HAP-1 (cell line): ENCODE measurements at regions not wholly inside any gene's neighbourhood (a gene's known extent, or its start where the extent isn't known, plus 50 kb on each side); places are given as distances from the start of the nearest gene placed in this dataset.

Experiments used
- DNase-seq, 2 experiments: peaks; one replicate each; pipeline ENCODE4 v3.0.0-alpha.2; 2016 to 2020; ENCODE audit warnings: low spot score in 2 of 2
- H3K27me3 ChIP-seq: fragments of 250-450 bp; sonication (Bioruptor Pico); 2 replicates; pipeline ENCODE4 v1.5.1; 2020; ENCODE audit warnings: low read depth, mild to moderate bottlenecking, moderate library complexity
- H3K36me3 ChIP-seq: fragments of 250-450 bp; sonication (Bioruptor Pico); replicated peaks from 2 replicates; pipeline ENCODE4 v1.5.1; 2020; ENCODE audit warnings: mild to moderate bottlenecking
- H3K4me1 ChIP-seq: fragments of 250-450 bp; sonication (Bioruptor Pico); 2 replicates; pipeline ENCODE4 v1.5.1; 2020; ENCODE audit warnings: mild to moderate bottlenecking
- H3K4me3 ChIP-seq: fragments of 250-450 bp; sonication (Bioruptor Pico); 2 replicates; pipeline ENCODE4 v1.5.1; 2020; ENCODE audit warnings: mild to moderate bottlenecking, moderate library complexity
- H3K9me3 ChIP-seq: fragments of 250-450 bp; sonication (Bioruptor Pico); 2 replicates; pipeline ENCODE4 v1.5.1; 2020; ENCODE audit warnings: mild to moderate bottlenecking, moderate library complexity
- in situ Hi-C: fragments of 300-500 bp; cut with MboI; formaldehyde crosslinking; loops from 3 replicates; pipeline ENCODE4 v1.14.3; 2020; ENCODE audit warnings: low sequenced_read_pairs, inconsistent platforms, mixed read lengths

GRCh38 chr17:68125111-68125870 is 89.8 kb downstream of the KPNA2 start:
- peak in 1 of 2 experiments; percentile 30 for DNase-seq
- H3K9me3 ChIP-seq: no peaks in the 10 kb centered on the region
- no peaks in the 10 kb centered on the region for H3K27me3 ChIP-seq
- H3K4me1 ChIP-seq: peaks cover 17% of the 10 kb centered on the region
- in situ Hi-C loops: no loop called here
- no peaks in the 10 kb centered on the region; the same call in 1 of the 2 replicates for H3K36me3 ChIP-seq
- H3K4me3 ChIP-seq: no peak overlapping the region

DNA sequence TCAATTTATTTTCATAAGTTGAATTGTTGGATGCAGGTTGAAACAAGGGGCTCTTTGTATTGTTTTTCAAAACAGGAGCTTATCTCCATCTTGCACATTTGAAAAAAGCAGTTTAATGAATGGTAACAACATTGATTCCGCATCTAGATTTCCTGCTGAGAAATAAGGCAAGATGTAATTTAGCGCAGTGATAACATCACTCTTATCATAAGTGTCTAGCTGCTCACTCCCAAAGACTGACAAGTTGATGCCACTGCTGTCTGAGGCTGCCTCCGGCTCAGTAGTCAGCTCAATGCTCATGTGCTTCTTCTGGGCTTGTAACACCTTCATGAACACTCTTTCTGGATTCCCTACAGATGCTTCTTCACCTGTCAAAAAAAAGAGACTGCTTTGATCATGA is 92.4 kb downstream of the KPNA2 start:
- Histone ChIP-seq H3K9me3 (no peaks in the 10 kb centered on the region), H3K4me3 (no peak overlapping the region), H3K36me3 (no peaks in the 10 kb centered on the region; the same call in 1 of the 2 replicates), H3K4me1 (peaks cover 17% of the 10 kb centered on the region), H3K27me3 (no peaks in the 10 kb centered on the region)
- in situ Hi-C loops: no loop called here
- DNase-seq: no peak

GRCh38 chr17:68131456-68131855 is 95.9 kb downstream of the KPNA2 start:
- H3K36me3 ChIP-seq: no peaks in the 10 kb centered on the region
- no peaks in the 10 kb centered on the region for H3K4me1 ChIP-seq
- no peaks in the 10 kb centered on the region for H3K9me3 ChIP-seq
- no peaks in the 10 kb centered on the region for H3K27me3 ChIP-seq
- no peak overlapping the region for H3K4me3 ChIP-seq
- in situ Hi-C loops: no loop called here
- DNase-seq: no peak

DNA sequence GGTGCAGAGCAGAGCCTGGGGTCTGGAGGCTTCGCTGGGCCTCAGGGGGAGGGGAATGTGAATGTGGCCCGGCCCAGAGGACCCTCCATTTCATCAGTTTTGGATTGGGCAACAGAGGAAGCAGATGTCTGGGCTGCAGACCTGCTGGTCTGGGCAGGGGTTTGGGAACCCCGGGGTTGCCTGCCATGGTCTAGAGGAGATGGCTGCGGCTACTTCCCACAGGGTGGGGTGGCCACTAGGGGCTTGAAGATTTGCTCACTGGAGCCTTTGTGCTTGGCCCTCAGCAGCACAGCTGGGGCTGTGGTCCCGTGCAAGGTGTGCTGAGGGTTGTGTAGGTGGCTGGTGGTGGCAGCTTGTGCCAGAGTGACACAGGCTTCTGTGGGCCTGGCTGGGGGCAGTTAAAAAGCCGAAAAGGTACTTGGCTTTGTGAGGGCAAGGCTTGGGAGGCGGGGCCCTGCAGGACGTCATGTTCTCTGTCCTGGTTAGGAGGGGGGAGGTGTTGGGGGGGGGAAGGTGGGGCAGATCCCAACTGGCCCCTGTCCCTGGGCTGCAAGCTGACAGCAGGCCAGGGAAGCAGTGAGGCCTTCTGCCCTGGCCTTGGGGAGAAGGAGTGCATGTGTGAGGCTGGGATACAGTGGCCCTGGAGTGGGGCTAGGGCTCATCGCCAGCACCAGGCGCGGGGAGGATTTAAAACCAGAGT is 98.0 kb downstream of the KPNA2 start:
- Histone ChIP-seq H3K27me3 (no peaks in the 10 kb centered on the region), H3K36me3 (no peaks in the 10 kb centered on the region), H3K4me1 (no peaks in the 10 kb centered on the region), H3K4me3 (no peak overlapping the region), H3K9me3 (no peaks in the 10 kb centered on the region)
- in situ Hi-C loops: no loop called here
- DNase-seq: no peak

DNA sequence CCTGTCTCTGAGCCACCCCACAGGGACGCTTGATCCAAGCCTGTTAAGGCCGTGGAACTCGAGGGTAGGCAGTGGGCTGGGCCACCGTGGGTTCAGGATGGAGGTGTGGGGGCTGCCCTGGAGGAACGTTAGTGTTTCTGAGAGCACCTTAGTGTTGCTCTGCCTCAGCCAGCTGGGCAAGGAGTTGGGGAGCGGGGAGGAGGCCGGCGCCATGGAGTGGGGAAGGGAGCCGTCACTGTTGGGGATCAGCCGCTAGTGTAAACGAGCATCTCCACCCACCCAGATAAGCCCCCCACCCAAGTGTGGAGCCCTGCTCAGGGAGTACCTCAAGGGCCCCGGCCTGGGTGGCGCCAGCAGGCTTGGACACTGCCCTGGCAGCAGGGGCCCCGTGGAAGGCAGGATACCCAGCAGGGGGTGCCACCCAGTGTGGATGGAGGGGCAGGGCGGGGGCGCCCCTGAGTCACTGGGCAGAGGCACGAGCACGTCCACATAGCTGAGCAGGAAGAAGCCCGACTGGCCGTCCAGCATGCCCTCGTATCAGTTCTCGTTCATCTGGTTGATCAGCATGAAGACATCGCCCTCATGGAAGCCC is 98.6 kb downstream of the KPNA2 start:
- in situ Hi-C loops: no loop called here
- Histone ChIP-seq H3K9me3 (no peaks in the 10 kb centered on the region), H3K4me3 (no peak overlapping the region), H3K27me3 (no peaks in the 10 kb centered on the region), H3K4me1 (no peaks in the 10 kb centered on the region), H3K36me3 (no peaks in the 10 kb centered on the region)
- DNase-seq: no peak

GRCh38 chr17:68134731-68135130 is 99.2 kb downstream of the KPNA2 start:
- Histone ChIP-seq H3K9me3 (no peaks in the 10 kb centered on the region), H3K4me1 (no peaks in the 10 kb centered on the region), H3K36me3 (no peaks in the 10 kb centered on the region), H3K27me3 (no peaks in the 10 kb centered on the region), H3K4me3 (no peak overlapping the region)
- DNase-seq: no peak
- in situ Hi-C loops: no loop called here

DNA sequence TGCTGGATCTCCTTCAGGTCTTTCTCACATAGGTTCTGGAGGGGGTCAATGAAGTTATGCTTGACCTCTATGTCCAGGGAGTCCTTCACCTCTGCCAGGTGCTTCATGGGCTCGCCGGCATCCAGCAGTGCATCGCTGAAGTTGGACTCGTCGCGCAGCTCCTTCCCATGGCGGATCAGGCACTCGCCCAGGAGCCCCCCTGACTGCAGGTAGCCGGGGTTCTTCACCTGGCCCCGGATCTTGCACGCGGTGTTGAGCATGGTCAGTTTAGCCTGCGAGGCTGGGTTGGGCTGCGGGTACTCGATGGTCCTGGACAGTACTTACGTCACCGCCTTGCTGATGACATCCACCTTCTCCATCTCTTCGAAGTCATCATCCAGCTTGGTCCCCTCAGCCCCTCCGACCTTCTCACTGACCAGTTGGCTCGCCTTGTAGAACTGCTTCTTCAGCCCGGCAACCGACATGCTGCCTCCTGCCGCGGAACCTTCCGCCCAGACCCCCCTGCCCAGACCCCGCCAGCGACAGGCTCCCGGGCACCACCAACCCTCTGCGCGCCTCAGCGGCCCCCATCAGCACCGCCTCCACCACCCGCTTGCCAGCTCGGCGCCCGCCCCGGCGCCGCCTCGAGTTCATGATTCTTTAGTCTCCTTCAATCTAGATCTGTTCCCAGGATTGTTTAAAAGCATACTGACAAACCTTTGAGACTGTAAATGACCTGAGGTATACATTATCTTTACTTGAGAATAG is 99.8 kb downstream of the KPNA2 start:
- in situ Hi-C loops: no loop called here
- no peak overlapping the region for H3K4me3 ChIP-seq
- no peaks in the 10 kb centered on the region for H3K36me3 ChIP-seq
- DNase-seq: no peak
- H3K9me3 ChIP-seq: no peaks in the 10 kb centered on the region
- H3K27me3 ChIP-seq: no peaks in the 10 kb centered on the region
- H3K4me1 ChIP-seq: no peaks in the 10 kb centered on the region

- Histone ChIP-seq H3K9me3 (no peaks in the 10 kb centered on the region), H3K27me3 (no peaks in the 10 kb centered on the region), H3K4me1 (no peaks in the 10 kb centered on the region), H3K36me3 (no peaks in the 10 kb centered on the region), H3K4me3 (no peak overlapping the region)
- in situ Hi-C loops: no loop called here
- no peak for DNase-seq
Measured at GRCh38 chr17:68141050-68141449, 105.5 kb downstream of the KPNA2 start.

- no peaks in the 10 kb centered on the region for H3K36me3 ChIP-seq
- H3K27me3 ChIP-seq: no peaks in the 10 kb centered on the region
- in situ Hi-C loops: no loop called here
- no peak for DNase-seq
- H3K4me3 ChIP-seq: no peak overlapping the region
- H3K9me3 ChIP-seq: no peaks in the 10 kb centered on the region
- H3K4me1 ChIP-seq: no peaks in the 10 kb centered on the region
Measured at GRCh38 chr17:68142595-68142994, 105.2 kb upstream of the AMZ2 start.

- H3K4me3 ChIP-seq: no peak overlapping the region
- no peaks in the 10 kb centered on the region for H3K9me3 ChIP-seq
- no peaks in the 10 kb centered on the region for H3K4me1 ChIP-seq
- H3K36me3 ChIP-seq: no peaks in the 10 kb centered on the region
- in situ Hi-C loops: no loop called here
- no peak for DNase-seq
- 0 out of 2 replicates have a peak, but pooled peaks cover 2% of the 10 kb centered on the region for H3K27me3 ChIP-seq
Measured at GRCh38 chr17:68143425-68143824, 104.4 kb upstream of the AMZ2 start.

GRCh38 chr17:68145088-68145487 is 102.8 kb upstream of the AMZ2 start:
- no peak for DNase-seq
- Histone ChIP-seq H3K9me3 (no peaks in the 10 kb centered on the region), H3K4me1 (no peaks in the 10 kb centered on the region), H3K4me3 (no peak overlapping the region), H3K36me3 (no peaks in the 10 kb centered on the region), H3K27me3 (0 out of 2 replicates have a peak, but pooled peaks cover 2% of the 10 kb centered on the region)
- in situ Hi-C loops: no loop called here

DNA sequence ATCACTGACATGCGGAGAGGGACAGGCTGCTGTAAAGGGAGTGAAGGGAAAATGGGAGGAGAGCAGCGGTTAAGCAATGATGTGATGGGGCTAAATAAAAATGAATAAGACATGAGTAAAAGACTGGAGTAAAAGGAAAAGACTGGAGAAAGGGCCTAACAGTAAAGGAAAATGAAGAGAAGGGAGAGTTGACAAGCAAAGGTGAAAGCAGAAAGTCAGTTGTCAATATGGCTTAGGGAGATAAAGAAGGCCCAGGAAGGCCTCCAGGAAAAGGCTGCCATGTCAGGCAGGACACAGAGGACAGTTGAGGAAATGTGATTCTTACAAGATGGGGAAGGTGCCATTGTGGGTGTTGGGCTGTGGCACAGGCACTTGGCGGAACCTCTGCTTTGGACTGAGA is 98.9 kb upstream of the AMZ2 start:
- no peak for DNase-seq
- in situ Hi-C loops: no loop called here
- H3K27me3 ChIP-seq: 0 out of 2 replicates have a peak, but pooled peaks cover 2% of the 10 kb centered on the region
- H3K36me3 ChIP-seq: no peaks in the 10 kb centered on the region
- no peaks in the 10 kb centered on the region for H3K9me3 ChIP-seq
- H3K4me3 ChIP-seq: no peak overlapping the region
- H3K4me1 ChIP-seq: no peaks in the 10 kb centered on the region

- no peaks in the 10 kb centered on the region for H3K36me3 ChIP-seq
- 0 out of 2 replicates have a peak, but pooled peaks cover 2% of the 10 kb centered on the region for H3K27me3 ChIP-seq
- no peaks in the 10 kb centered on the region for H3K9me3 ChIP-seq
- no peak for DNase-seq
- no peaks in the 10 kb centered on the region for H3K4me1 ChIP-seq
- no peak overlapping the region for H3K4me3 ChIP-seq
- in situ Hi-C loops: loop anchor here (25.0 kb wide), 1 partner anchor 610 kb away; no protein-coding TSS in a partner anchor
Measured at GRCh38 chr17:68152161-68152571, 95.7 kb upstream of the AMZ2 start.
